IMR-90 (cell line): ENCODE measurements at regions not wholly inside any gene's neighbourhood (a gene's known extent, or its start where the extent isn't known, plus 50 kb on each side); places are given as distances from the start of the nearest gene placed in this dataset.

Experiments
- ATAC-seq: fragments of 200-7000 bp; cut with Tn5 transposase; 2 replicates; pipeline ENCODE4 v1.9.1; 2020; ENCODE audit warnings: low read depth, mild to moderate bottlenecking, moderate library complexity
- BruUV-seq: library from RNA; stranded (reverse); fragments of 400-500 nt; replicated peaks from 2 replicates; lab custom pipeline; 2021; lab: Mats Ljungman, UMichigan
- CTCF ChIA-PET: fragments of 300-600 bp; formaldehyde crosslinking; extraction: SDS; loops from one replicate; lab custom pipeline; 2021; ENCODE audit warnings: antibody characterized with exemption; lab: Yijun Ruan, JAX
- POLR2A ChIA-PET: fragments of 300-600 bp; sonication (Branson Sonifier 250); formaldehyde crosslinking; loops from one replicate; lab custom pipeline; 2022; ENCODE audit warnings: antibody characterized with exemption; ENCODE audit not compliant: unreplicated experiment; lab: Charles Lee
- DNase-seq: peaks from one replicate; pipeline ENCODE4 v3.0.0; 2013
- H2AFZ ChIP-seq: replicated peaks from 2 replicates; pipeline ENCODE3; 2013; ENCODE audit warnings: low read length, mild to moderate bottlenecking; ENCODE audit not compliant: poor library complexity
- H2AK5ac ChIP-seq: 2 replicates; pipeline ENCODE4 v1.6.1; 2013; ENCODE audit warnings: low read depth, low read length, inconsistent platforms
- H2AK9ac ChIP-seq: replicated peaks from 2 replicates; pipeline ENCODE3; 2013; ENCODE audit warnings: mild to moderate bottlenecking, low read depth, low read length, moderate library complexity; ENCODE audit not compliant: poor library complexity
- H2BK120ac ChIP-seq: 2 replicates; pipeline ENCODE4 v1.6.1; 2013; ENCODE audit warnings: low read depth, low read length, inconsistent platforms
- H2BK15ac ChIP-seq: 3 replicates; pipeline ENCODE4 v1.6.1; 2013; ENCODE audit warnings: low read depth, low read length, inconsistent platforms
- H2BK20ac ChIP-seq: 2 replicates; pipeline ENCODE4 v1.6.1; 2013; ENCODE audit warnings: low read depth, mild to moderate bottlenecking, inconsistent platforms, low read length, moderate library complexity
- H2BK5ac ChIP-seq: 2 replicates; pipeline ENCODE4 v1.6.1; 2013; ENCODE audit warnings: mild to moderate bottlenecking, low read depth, low read length, inconsistent platforms; ENCODE audit not compliant: poor library complexity, severe bottlenecking
- H3K14ac ChIP-seq: replicated peaks from 2 replicates; pipeline ENCODE4 v1.6.1; 2013; ENCODE audit warnings: low read depth, low read length, inconsistent platforms
- H3K18ac ChIP-seq: 2 replicates; pipeline ENCODE4 v1.6.1; 2013; ENCODE audit warnings: low read depth, low read length, control low read depth
- H3K23ac ChIP-seq: 2 replicates; pipeline ENCODE4 v1.6.1; 2013; ENCODE audit warnings: low read depth, low read length, inconsistent platforms
- H3K27ac ChIP-seq: 2 replicates; pipeline ENCODE4 v1.5.1; 2013; ENCODE audit warnings: mild to moderate bottlenecking, control low read depth, low read length; ENCODE audit not compliant: insufficient read depth
- H3K27me3 ChIP-seq: 2 replicates; pipeline ENCODE4 v1.6.1; 2013; ENCODE audit warnings: low read length; ENCODE audit not compliant: control insufficient read depth, insufficient read depth
- H3K36me3 ChIP-seq: 2 replicates; pipeline ENCODE4 v1.6.1; 2013; ENCODE audit warnings: low read length, mixed read lengths; ENCODE audit not compliant: control insufficient read depth, insufficient read depth
- H3K4ac ChIP-seq: 2 replicates; pipeline ENCODE4 v1.6.1; 2013; ENCODE audit warnings: low read depth, low read length, inconsistent platforms
- H3K4me1 ChIP-seq: 2 replicates; pipeline ENCODE4 v1.6.1; 2013; ENCODE audit warnings: low read length, mixed read lengths; ENCODE audit not compliant: control insufficient read depth, insufficient read depth
- H3K4me2 ChIP-seq: 2 replicates; pipeline ENCODE4 v1.6.1; 2013; ENCODE audit warnings: low read depth, mild to moderate bottlenecking, control low read depth, low read length, moderate library complexity
- H3K4me3 ChIP-seq: 2 replicates; pipeline ENCODE4 v1.5.1; 2013; ENCODE audit warnings: low read depth, mild to moderate bottlenecking, control low read depth, low read length, moderate library complexity; ENCODE audit not compliant: insufficient read depth
- H3K56ac ChIP-seq: 2 replicates; pipeline ENCODE4 v1.6.1; 2013; ENCODE audit warnings: low read length, inconsistent platforms; ENCODE audit not compliant: insufficient read depth; ENCODE audit errors: extremely low read depth
- H3K79me1 ChIP-seq, 2 experiments: 2 replicates each; pipeline ENCODE4 v1.6.1; 2013; ENCODE audit warnings: low read length in 2 of 2, inconsistent platforms in 1 of 2, low read depth in 1 of 2
- H3K9ac ChIP-seq: 2 replicates; pipeline ENCODE4 v1.6.1; 2013; ENCODE audit warnings: low read depth, low read length, control low read depth
- H3K9me1 ChIP-seq: 2 replicates; pipeline ENCODE4 v1.6.1; 2013; ENCODE audit warnings: low read length, inconsistent platforms; ENCODE audit not compliant: insufficient read depth
- H3K9me3 ChIP-seq: 2 replicates; pipeline ENCODE4 v1.6.1; 2013; ENCODE audit warnings: low read length; ENCODE audit not compliant: control insufficient read depth, insufficient read depth
- H4K20me1 ChIP-seq: 2 replicates; pipeline ENCODE4 v1.6.1; 2013; ENCODE audit warnings: low read length, inconsistent platforms; ENCODE audit not compliant: insufficient read depth
- H4K5ac ChIP-seq: 2 replicates; pipeline ENCODE4 v1.6.1; 2013; ENCODE audit warnings: mild to moderate bottlenecking, low read depth, low read length, control low read depth
- H4K8ac ChIP-seq, 2 experiments: 2 replicates each; pipeline ENCODE4 v1.6.1; 2013; ENCODE audit warnings: low read depth in 2 of 2, low read length in 2 of 2, control low read depth in 1 of 2, inconsistent platforms in 1 of 2
- H4K91ac ChIP-seq: 2 replicates; pipeline ENCODE4 v1.6.1; 2013; ENCODE audit warnings: low read depth, low read length, inconsistent platforms; ENCODE audit not compliant: insufficient read depth
- MAFK ChIP-seq: IDR thresholded peaks from 2 replicates; pipeline ENCODE4 v1.6.1; 2012; ENCODE audit warnings: low read depth, low read length, improper control_type of control experiment
- MAZ ChIP-seq: IDR thresholded peaks from 2 replicates; pipeline ENCODE4 v1.6.1; 2012; ENCODE audit warnings: low read depth, mild to moderate bottlenecking, low read length, improper control_type of control experiment, moderate library complexity, borderline replicate concordance
- MXI1 ChIP-seq: IDR thresholded peaks from 2 replicates; pipeline ENCODE4 v1.6.1; 2012; ENCODE audit warnings: low read depth, mild to moderate bottlenecking, low read length, moderate library complexity, borderline replicate concordance
- NFE2L2 ChIP-seq: fragments of 150-350 bp; IDR thresholded peaks from 2 replicates; pipeline ENCODE4 v1.6.1; 2016; ENCODE audit warnings: low read depth, mild to moderate bottlenecking, low read length
- SMC3 ChIP-seq: fragments of 150-350 bp; IDR thresholded peaks from 2 replicates; pipeline ENCODE4 v1.6.1; 2016; ENCODE audit warnings: low read depth, mild to moderate bottlenecking, antibody characterized with exemption, low read length, moderate library complexity
- WGBS, 2 experiments: methylation state at CpG; one replicate each; pipeline versions ENCODE4 v1.1.5 to v1.1.7; 2013; ENCODE audit warnings: missing lambda C conversion rate in 2 of 2; ENCODE audit not compliant: insufficient read length in 1 of 2; ENCODE audit errors: extremely low coverage in 2 of 2; 5-methylcytosine and 5-hydroxymethylcytosine counted together
- dilution Hi-C: fragments of 300-500 bp; cut with HindIII; formaldehyde crosslinking; loops from one replicate; pipeline ENCODE4 v1.14.3; 2018; ENCODE audit warnings: low sequenced_read_pairs; ENCODE audit not compliant: unreplicated experiment
- in situ Hi-C: fragments of 300-500 bp; cut with MboI; formaldehyde crosslinking; loops from 3 replicates; pipeline ENCODE4 v1.14.3; 2019; ENCODE audit warnings: low sequenced_read_pairs, inconsistent platforms, mixed read lengths
- intact Hi-C: fragments of 100-400 bp; cut with micrococcal nuclease; formaldehyde crosslinking; loops from 2 replicates; pipeline ENCODE4 v1.10.0; 2022

- H3K56ac ChIP-seq, result no peak overlapping the region
- H3K23ac ChIP-seq, result no peak overlapping the region
- ATAC-seq (no peak), DNase-seq (no peak)
- H3K18ac ChIP-seq, result no peak overlapping the region
- no TSS peak for BruUV-seq
- no peak overlapping the region for H2BK120ac ChIP-seq
- no peaks in the 10 kb centered on the region for H4K20me1 ChIP-seq
- H3K9ac ChIP-seq, result no peak overlapping the region
- H3K36me3 ChIP-seq, result no peaks in the 10 kb centered on the region
- dilution Hi-C loops (no loop called here), intact Hi-C loops (no loop called here), in situ Hi-C loops (no loop called here)
- H2BK20ac ChIP-seq, result no peak overlapping the region
- H3K4ac ChIP-seq, result no peak overlapping the region
- H4K8ac ChIP-seq, result no peak overlapping the region
- WGBS, 2 experiments, result no CpG with 5 or more reads among the region's 2 CpGs
- POLR2A ChIA-PET, result no interaction called here
- H2AK9ac ChIP-seq, result no peak overlapping the region
- H3K27ac ChIP-seq, result no peak overlapping the region
- H3K4me1 ChIP-seq, result no peaks in the 10 kb centered on the region
- CTCF ChIA-PET, result no interaction called here
- TF ChIP-seq MAFK, result no peak
- TF ChIP-seq MAZ, result no peak
- no peak for TF ChIP-seq MXI1
- no peak for TF ChIP-seq SMC3
- no peak for TF ChIP-seq NFE2L2
- H2BK15ac ChIP-seq, result no peak overlapping the region
- H3K4me2 ChIP-seq, result no peak overlapping the region
- no peaks in the 10 kb centered on the region for H3K9me1 ChIP-seq
- H3K9me3 ChIP-seq, result peaks cover 2% of the 10 kb centered on the region; the same call in 1 of the 2 replicates
- H4K91ac ChIP-seq, result no peak overlapping the region
- H3K27me3 ChIP-seq, result no peaks in the 10 kb centered on the region
- H3K79me1 ChIP-seq, result no peaks in the 10 kb centered on the region
- no peak overlapping the region for H2AK5ac ChIP-seq
- no peak overlapping the region for H2AFZ ChIP-seq
- no peak overlapping the region for H3K14ac ChIP-seq
- H3K4me3 ChIP-seq, result no peak overlapping the region
- no peak overlapping the region for H4K5ac ChIP-seq
- no peak overlapping the region for H2BK5ac ChIP-seq
Observed at GRCh38 chr1:59241909-59242308, 55.0 kb upstream of the FGGY start.
